Gastroesophageal sphincter (tissue), 3 donors: ENCODE measurements at regions not wholly inside any gene's neighbourhood (a gene's known extent, or its start where the extent isn't known, plus 50 kb on each side); places are given as distances from the start of the nearest gene placed in this dataset.

Experiments used
- EP300 ChIP-seq: sonication (generic); formaldehyde crosslinking; IDR thresholded peaks from one replicate; pipeline ENCODE4 v1.6.1; 2017; ENCODE audit warnings: antibody characterized with exemption, mild to moderate bottlenecking
- POLR2A ChIP-seq, 2 donors: fragments of 450-650 bp; IDR thresholded peaks; one replicate each; pipeline ENCODE4 v1.6.1; 2017; ENCODE audit warnings: antibody characterized with exemption in 2 of 2, mild to moderate bottlenecking in 2 of 2, moderate library complexity in 1 of 2
- POLR2AphosphoS5 ChIP-seq: sonication (generic); formaldehyde crosslinking; IDR thresholded peaks from one replicate; pipeline ENCODE4 v1.6.1; 2017; ENCODE audit warnings: antibody characterized with exemption
- TF ChIP-seq, protein P1 (sequence below), 4 experiments: fragments of 200-600 bp in 2 of 4; fragments of 450-650 bp in 2 of 4; sonication (generic) in 1 of 4; IDR thresholded peaks; one replicate each; pipeline ENCODE4 v1.5.1; 2017 to 2019; ENCODE audit warnings: antibody characterized with exemption in 4 of 4, mild to moderate bottlenecking in 2 of 4, moderate library complexity in 2 of 4

DNA sequence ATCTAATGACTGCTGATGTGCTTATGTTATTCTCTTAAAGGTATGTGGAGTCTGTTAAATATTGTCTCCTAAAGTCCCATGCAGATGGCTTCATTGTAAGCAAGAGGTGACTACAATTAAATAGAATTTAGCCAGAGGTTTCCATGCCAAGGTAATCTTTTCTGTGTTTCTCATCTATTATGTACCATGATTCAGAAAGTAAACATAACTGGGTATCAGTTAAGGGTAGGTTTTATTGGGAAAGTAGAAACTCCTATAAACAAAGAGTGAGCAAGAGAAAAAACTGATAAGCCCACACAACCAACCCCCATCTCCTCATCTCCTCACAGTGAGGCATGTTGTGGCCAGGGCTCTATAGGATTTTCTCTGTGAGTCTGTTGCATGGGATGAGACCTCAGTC lies 611.7 kb downstream of the SNAPC1 start:
- TF ChIP-seq, protein P1, sequence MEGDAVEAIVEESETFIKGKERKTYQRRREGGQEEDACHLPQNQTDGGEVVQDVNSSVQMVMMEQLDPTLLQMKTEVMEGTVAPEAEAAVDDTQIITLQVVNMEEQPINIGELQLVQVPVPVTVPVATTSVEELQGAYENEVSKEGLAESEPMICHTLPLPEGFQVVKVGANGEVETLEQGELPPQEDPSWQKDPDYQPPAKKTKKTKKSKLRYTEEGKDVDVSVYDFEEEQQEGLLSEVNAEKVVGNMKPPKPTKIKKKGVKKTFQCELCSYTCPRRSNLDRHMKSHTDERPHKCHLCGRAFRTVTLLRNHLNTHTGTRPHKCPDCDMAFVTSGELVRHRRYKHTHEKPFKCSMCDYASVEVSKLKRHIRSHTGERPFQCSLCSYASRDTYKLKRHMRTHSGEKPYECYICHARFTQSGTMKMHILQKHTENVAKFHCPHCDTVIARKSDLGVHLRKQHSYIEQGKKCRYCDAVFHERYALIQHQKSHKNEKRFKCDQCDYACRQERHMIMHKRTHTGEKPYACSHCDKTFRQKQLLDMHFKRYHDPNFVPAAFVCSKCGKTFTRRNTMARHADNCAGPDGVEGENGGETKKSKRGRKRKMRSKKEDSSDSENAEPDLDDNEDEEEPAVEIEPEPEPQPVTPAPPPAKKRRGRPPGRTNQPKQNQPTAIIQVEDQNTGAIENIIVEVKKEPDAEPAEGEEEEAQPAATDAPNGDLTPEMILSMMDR (IDR thresholded peaks at IDR 0.05): no peak
- TF ChIP-seq EP300 (no peak), POLR2A (IDR thresholded peaks at IDR 0.05) (no peak), POLR2AphosphoS5 (no peak)
